Activated naive CD8-positive, alpha-beta T cell treated with anti-CD3 and anti-CD28 coated beads for 36 hours (primary cell): ENCODE measurements at regions not wholly inside any gene's neighbourhood (a gene's known extent, or its start where the extent isn't known, plus 50 kb on each side); places are given as distances from the start of the nearest gene placed in this dataset.
"Not testable (repeated sequence)": the region's sequence is repeated elsewhere in the genome, so short reads cannot be mapped to it uniquely, and the experiment has no call there.

Experiments used
- DNase-seq: peaks from one replicate; pipeline ENCODE4 v3.0.0; 2021
- H3K27ac Mint-ChIP-seq: one replicate; pipeline ENCODE4 v1.8.0; 2022; ENCODE audit warnings: mild to moderate bottlenecking, moderate library complexity, mixed read lengths
- H3K27me3 Mint-ChIP-seq: one replicate; pipeline ENCODE4 v1.8.0; 2022; ENCODE audit warnings: mild to moderate bottlenecking, mixed read lengths
- H3K36me3 Mint-ChIP-seq: one replicate; pipeline ENCODE4 v1.8.0; 2021; ENCODE audit warnings: mild to moderate bottlenecking, mixed read lengths
- H3K4me1 Mint-ChIP-seq: one replicate; pipeline ENCODE4 v1.8.0; 2021; ENCODE audit warnings: mixed read lengths
- H3K4me3 Mint-ChIP-seq: one replicate; pipeline ENCODE4 v1.8.0; 2022; ENCODE audit warnings: mild to moderate bottlenecking, moderate library complexity, mixed read lengths
- H3K9me3 Mint-ChIP-seq: one replicate; pipeline ENCODE4 v1.8.0; 2022; ENCODE audit warnings: mixed read lengths

GRCh38 chrX:13396924-13397323 is 77.1 kb upstream of the ATXN3L start:
- Mint-ChIP-seq H3K4me3 (no peak overlapping the region), H3K4me1 (peaks cover 9% of the 10 kb centered on the region), H3K36me3 (no peaks in the 10 kb centered on the region), H3K27me3 (no peaks in the 10 kb centered on the region), H3K9me3 (no peaks in the 10 kb centered on the region), H3K27ac (no peak overlapping the region)
- DNase-seq, result no peak

GRCh38 chrX:13389501-13389900 is 69.6 kb upstream of the ATXN3L start:
- H3K27ac Mint-ChIP-seq, result no peak overlapping the region
- H3K27me3 Mint-ChIP-seq, result no peaks in the 10 kb centered on the region
- H3K9me3 Mint-ChIP-seq, result no peaks in the 10 kb centered on the region
- DNase-seq, result no peak
- peaks cover 2% of the 10 kb centered on the region for H3K4me1 Mint-ChIP-seq
- H3K36me3 Mint-ChIP-seq, result no peaks in the 10 kb centered on the region
- no peak overlapping the region for H3K4me3 Mint-ChIP-seq

GRCh38 chrX:13387666-13388494 is 68.0 kb upstream of the ATXN3L start:
- no peaks in the 10 kb centered on the region for H3K36me3 Mint-ChIP-seq

GRCh38 chrX:13386636-13387035 is 66.8 kb upstream of the ATXN3L start:
- H3K36me3 Mint-ChIP-seq, result no peaks in the 10 kb centered on the region
- peaks cover 2% of the 10 kb centered on the region for H3K4me1 Mint-ChIP-seq
- no peak for DNase-seq
- H3K4me3 Mint-ChIP-seq, result no peak overlapping the region
- H3K27me3 Mint-ChIP-seq, result no peaks in the 10 kb centered on the region
- H3K27ac Mint-ChIP-seq, result no peak overlapping the region
- no peaks in the 10 kb centered on the region for H3K9me3 Mint-ChIP-seq

More at GRCh38 chrX:13387666-13388494, 68.0 kb upstream of the ATXN3L start:
- no peaks in the 10 kb centered on the region for H3K27me3 Mint-ChIP-seq
- H3K9me3 Mint-ChIP-seq, result no peaks in the 10 kb centered on the region
- H3K27ac Mint-ChIP-seq, result no peak overlapping the region
- no peak for DNase-seq
- peaks cover 2% of the 10 kb centered on the region for H3K4me1 Mint-ChIP-seq
- H3K4me3 Mint-ChIP-seq, result no peak overlapping the region

- H3K9me3 Mint-ChIP-seq, result no peaks in the 10 kb centered on the region
- H3K36me3 Mint-ChIP-seq, result no peaks in the 10 kb centered on the region
- H3K27ac Mint-ChIP-seq, result no peak overlapping the region
- no peak for DNase-seq
- peaks cover 2% of the 10 kb centered on the region for H3K4me1 Mint-ChIP-seq
- no peaks in the 10 kb centered on the region for H3K27me3 Mint-ChIP-seq
- no peak overlapping the region for H3K4me3 Mint-ChIP-seq
Observed at GRCh38 chrX:13386092-13386491, 66.2 kb upstream of the ATXN3L start.

- Mint-ChIP-seq H3K27ac (no peak overlapping the region), H3K27me3 (no peaks in the 10 kb centered on the region), H3K4me1 (peaks cover 5% of the 10 kb centered on the region), H3K4me3 (no peak overlapping the region), H3K9me3 (no peaks in the 10 kb centered on the region), H3K36me3 (no peaks in the 10 kb centered on the region)
- DNase-seq, result no peak
Observed at GRCh38 chrX:13383907-13384306, 64.1 kb upstream of the ATXN3L start.

GRCh38 chrX:13381514-13381913 is 61.7 kb upstream of the ATXN3L start:
- DNase-seq, result no peak
- H3K27me3 Mint-ChIP-seq, result no peaks in the 10 kb centered on the region
- H3K4me3 Mint-ChIP-seq, result no peak overlapping the region
- H3K9me3 Mint-ChIP-seq, result no peaks in the 10 kb centered on the region
- H3K36me3 Mint-ChIP-seq, result no peaks in the 10 kb centered on the region
- no peak overlapping the region for H3K27ac Mint-ChIP-seq
- peaks cover 11% of the 10 kb centered on the region for H3K4me1 Mint-ChIP-seq

GRCh38 chrX:13380211-13380610 is 60.4 kb upstream of the ATXN3L start:
- H3K27me3 Mint-ChIP-seq, result no peaks in the 10 kb centered on the region
- no peak overlapping the region for H3K4me3 Mint-ChIP-seq
- H3K27ac Mint-ChIP-seq, result no peak overlapping the region
- H3K4me1 Mint-ChIP-seq, result peaks cover 11% of the 10 kb centered on the region
- DNase-seq, result no peak
- H3K9me3 Mint-ChIP-seq, result no peaks in the 10 kb centered on the region
- H3K36me3 Mint-ChIP-seq, result no peaks in the 10 kb centered on the region

GRCh38 chrX:13378562-13379518 is 59.0 kb upstream of the ATXN3L start:
- not testable (repeated sequence) for DNase-seq, H3K27ac Mint-ChIP-seq, H3K36me3 Mint-ChIP-seq, H3K9me3 Mint-ChIP-seq, H3K27me3 Mint-ChIP-seq, H3K4me3 Mint-ChIP-seq
- peaks cover 11% of the 10 kb centered on the region for H3K4me1 Mint-ChIP-seq

GRCh38 chrX:13377550-13377934 is 57.7 kb upstream of the ATXN3L start:
- Mint-ChIP-seq H3K27me3 (no peaks in the 10 kb centered on the region), H3K27ac (no peak overlapping the region), H3K4me3 (no peak overlapping the region), H3K4me1 (peaks cover 12% of the 10 kb centered on the region), H3K36me3 (no peaks in the 10 kb centered on the region), H3K9me3 (no peaks in the 10 kb centered on the region)
- no peak for DNase-seq

GRCh38 chrX:13376857-13377549 is 57.1 kb upstream of the ATXN3L start:
- no peaks in the 10 kb centered on the region for H3K36me3 Mint-ChIP-seq
- H3K4me3 Mint-ChIP-seq, result no peak overlapping the region
- H3K27me3 Mint-ChIP-seq, result no peaks in the 10 kb centered on the region
- DNase-seq, result no peak
- H3K27ac Mint-ChIP-seq, result no peak overlapping the region
- no peaks in the 10 kb centered on the region for H3K9me3 Mint-ChIP-seq
- H3K4me1 Mint-ChIP-seq, result peaks cover 12% of the 10 kb centered on the region

GRCh38 chrX:13375596-13375995 is 55.7 kb upstream of the ATXN3L start:
- DNase-seq, H3K27me3 Mint-ChIP-seq, H3K27ac Mint-ChIP-seq, H3K9me3 Mint-ChIP-seq, H3K36me3 Mint-ChIP-seq, H3K4me3 Mint-ChIP-seq: not testable (repeated sequence)
- H3K4me1 Mint-ChIP-seq, result peaks cover 12% of the 10 kb centered on the region

GRCh38 chrX:13374364-13374763 is 54.5 kb upstream of the ATXN3L start:
- H3K4me1 Mint-ChIP-seq, result peaks cover 9% of the 10 kb centered on the region
- no peaks in the 10 kb centered on the region for H3K27me3 Mint-ChIP-seq
- H3K36me3 Mint-ChIP-seq, result no peaks in the 10 kb centered on the region
- DNase-seq, result no peak
- H3K27ac Mint-ChIP-seq, result no peak overlapping the region
- H3K9me3 Mint-ChIP-seq, result no peaks in the 10 kb centered on the region
- no peak overlapping the region for H3K4me3 Mint-ChIP-seq

GRCh38 chrX:13373431-13374187 is 53.8 kb upstream of the ATXN3L start:
- Mint-ChIP-seq H3K4me1 (peaks cover 9% of the 10 kb centered on the region), H3K36me3 (no peaks in the 10 kb centered on the region), H3K27me3 (no peaks in the 10 kb centered on the region), H3K9me3 (no peaks in the 10 kb centered on the region), H3K4me3 (no peak overlapping the region), H3K27ac (no peak overlapping the region)
- DNase-seq, result no peak
